ENCODE measurements at regions not wholly inside any gene's neighbourhood (a gene's known extent, or its start where the extent isn't known, plus 50 kb on each side); places are given as distances from the start of the nearest gene placed in this dataset.
"Not testable (repeated sequence)": the region's sequence is repeated elsewhere in the genome, so short reads cannot be mapped to it uniquely, and the experiment has no call there.

DNA sequence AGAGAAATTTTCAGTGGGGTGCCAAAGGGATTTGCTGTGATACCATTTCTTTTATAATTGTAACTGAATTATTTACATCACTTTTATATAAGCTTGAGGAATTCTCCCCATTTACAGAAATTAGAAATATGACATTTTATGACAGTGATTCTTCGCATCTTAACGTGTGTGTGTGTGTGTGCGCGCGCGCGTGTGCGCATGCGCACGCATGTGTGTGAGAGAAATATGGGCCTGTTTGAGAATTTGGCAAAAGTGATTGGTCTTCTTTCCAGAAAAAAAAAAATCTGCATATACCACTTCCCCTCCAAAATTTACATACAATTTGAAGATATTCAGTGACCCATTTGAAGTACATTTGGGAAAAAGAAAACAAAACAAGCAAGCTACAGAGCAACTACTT is 190.7 kb upstream of the PDE4D start:
- no peak overlapping the region for H3K27ac Mint-ChIP-seq
- H3K4me1 Mint-ChIP-seq, result no peaks in the 10 kb centered on the region
- CTCF ChIA-PET, result interaction anchor here (0.6 kb wide), 1 partner anchor 98 kb away, joined by 3 read pairs; no protein-coding TSS in a partner anchor
- H3K4me3 Mint-ChIP-seq, result no peak overlapping the region
- H3K36me3 Mint-ChIP-seq (ENCODE audit: low read depth), result no peaks in the 10 kb centered on the region
- peaks cover 10% of the 10 kb centered on the region for H3K9me3 Mint-ChIP-seq
- H3K27me3 Mint-ChIP-seq, result no peaks in the 10 kb centered on the region
- POLR2A ChIA-PET, result no interaction called here
- DNase-seq, result no peak

DNA sequence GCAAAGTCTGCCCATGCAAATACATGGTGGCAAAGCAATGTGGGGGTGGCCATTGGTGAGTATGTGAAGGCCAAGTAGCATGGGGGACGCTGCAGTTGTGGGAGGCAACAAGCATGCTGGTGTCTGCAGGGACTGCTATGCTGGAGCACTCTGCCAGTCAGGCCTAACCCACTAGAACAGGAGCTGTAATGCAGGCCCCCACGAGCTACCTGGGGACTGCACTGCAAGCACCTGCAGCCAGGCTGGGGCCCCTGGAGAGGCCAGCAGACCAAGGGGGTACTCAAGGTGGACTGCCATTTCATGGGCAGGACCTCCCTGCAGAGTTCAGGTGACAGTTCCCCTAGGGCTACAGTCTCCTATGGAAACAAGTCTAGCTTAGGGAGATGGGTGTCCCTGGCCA is 183.8 kb upstream of the PDE4D start:
- ChIA-PET CTCF (no interaction called here), POLR2A (no interaction called here)
- Mint-ChIP-seq H3K4me1 (no peaks in the 10 kb centered on the region), H3K27ac (no peak overlapping the region), H3K36me3 (ENCODE audit: low read depth) (no peaks in the 10 kb centered on the region), H3K4me3 (no peak overlapping the region), H3K9me3 (peaks cover 13% of the 10 kb centered on the region), H3K27me3 (no peaks in the 10 kb centered on the region)
- no peak for DNase-seq

DNA sequence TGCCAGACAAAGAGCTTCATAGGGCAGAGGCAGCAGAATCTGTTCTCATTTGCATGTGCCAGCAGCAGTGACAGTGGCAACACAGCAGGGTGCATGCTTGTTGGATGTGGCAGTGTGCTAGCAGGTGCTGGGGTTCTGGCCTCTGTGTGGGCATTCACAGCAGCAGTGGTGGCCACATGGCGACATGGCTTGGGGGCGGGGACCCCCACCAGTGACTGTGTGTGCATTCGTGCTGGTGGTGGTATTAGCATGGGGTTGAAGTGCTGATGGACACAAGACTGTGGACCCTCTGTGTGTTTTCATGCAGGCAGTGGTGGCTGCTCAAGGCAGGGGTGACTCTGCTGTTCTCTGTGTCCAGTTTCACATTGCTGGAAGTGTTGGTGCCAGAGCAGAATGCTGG is 183.2 kb upstream of the PDE4D start:
- no peaks in the 10 kb centered on the region for H3K27me3 Mint-ChIP-seq
- H3K27ac Mint-ChIP-seq, result no peak overlapping the region
- H3K9me3 Mint-ChIP-seq, result peaks cover 13% of the 10 kb centered on the region
- H3K36me3 Mint-ChIP-seq (ENCODE audit: low read depth), result no peaks in the 10 kb centered on the region
- CTCF ChIA-PET, result no interaction called here
- POLR2A ChIA-PET, result no interaction called here
- no peak overlapping the region for H3K4me3 Mint-ChIP-seq
- H3K4me1 Mint-ChIP-seq, result no peaks in the 10 kb centered on the region
- no peak for DNase-seq

DNA sequence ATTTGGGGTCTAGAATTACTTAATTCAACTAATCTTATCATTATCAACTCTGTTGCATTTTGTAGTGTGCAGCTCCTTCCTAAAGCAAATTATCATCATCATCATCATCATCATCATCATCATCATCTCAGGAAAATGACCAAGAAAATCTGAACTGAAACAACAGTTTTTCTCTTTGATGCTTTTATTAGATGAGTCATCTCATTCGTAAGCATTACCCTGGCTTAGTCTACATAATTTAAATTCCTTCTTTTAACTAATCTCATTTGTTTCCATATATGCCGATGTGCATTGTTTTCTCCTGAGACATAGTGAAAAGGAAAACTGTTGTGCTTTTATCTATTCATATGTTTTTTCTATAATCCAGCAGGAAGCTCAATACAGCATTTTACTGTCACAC is 173.0 kb upstream of the PDE4D start:
- no peaks in the 10 kb centered on the region for H3K4me1 Mint-ChIP-seq
- no peak overlapping the region for H3K4me3 Mint-ChIP-seq
- H3K36me3 Mint-ChIP-seq (ENCODE audit: low read depth), result no peaks in the 10 kb centered on the region
- CTCF ChIA-PET, result no interaction called here
- H3K9me3 Mint-ChIP-seq, result peaks cover 3% of the 10 kb centered on the region
- no peak for DNase-seq
- no peaks in the 10 kb centered on the region for H3K27me3 Mint-ChIP-seq
- POLR2A ChIA-PET, result no interaction called here
- no peak overlapping the region for H3K27ac Mint-ChIP-seq

DNA sequence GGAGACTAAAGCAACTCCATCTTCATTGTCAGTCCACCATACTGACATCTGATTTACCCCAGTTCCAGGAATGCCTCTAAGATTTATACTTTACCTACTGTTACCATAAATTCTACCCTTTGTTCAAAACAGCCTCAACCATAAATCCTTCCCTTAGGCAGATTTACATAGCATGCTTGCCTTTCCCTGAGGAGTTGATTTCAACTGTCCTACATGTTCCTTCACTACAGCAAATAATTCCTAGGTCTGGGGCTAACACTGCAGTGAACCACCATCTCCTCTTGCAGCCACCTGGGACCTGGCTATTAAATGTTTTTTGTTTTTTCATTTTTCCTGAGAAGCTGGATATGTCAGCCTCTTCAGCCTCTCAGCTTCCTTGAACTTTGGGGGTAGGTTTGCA is 166.9 kb upstream of the PDE4D start:
- Mint-ChIP-seq H3K4me3 (no peak overlapping the region), H3K27me3 (no peaks in the 10 kb centered on the region), H3K4me1 (no peaks in the 10 kb centered on the region), H3K27ac (no peak overlapping the region), H3K9me3 (peaks cover 3% of the 10 kb centered on the region), H3K36me3 (ENCODE audit: low read depth) (no peaks in the 10 kb centered on the region)
- DNase-seq, result no peak
- POLR2A ChIA-PET, result no interaction called here
- CTCF ChIA-PET, result no interaction called here

DNA sequence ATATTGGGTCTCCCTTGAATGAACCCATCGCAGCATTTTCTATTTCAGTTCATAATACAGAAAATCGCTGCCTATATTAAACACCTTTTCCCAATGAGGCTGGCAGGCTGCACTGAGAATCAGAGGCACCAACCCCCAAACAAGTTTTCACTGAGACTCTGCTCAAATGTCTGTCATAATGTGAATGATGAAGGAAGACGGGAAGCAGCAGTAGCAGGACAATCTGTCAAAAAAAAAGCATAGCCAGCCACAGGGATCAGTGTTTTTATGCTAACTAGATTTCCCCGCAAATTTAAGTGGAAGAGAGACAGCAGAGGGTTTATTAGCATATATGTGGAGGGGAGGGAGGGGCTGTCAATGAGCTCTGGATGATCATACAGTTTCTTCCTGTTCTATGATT is 162.7 kb upstream of the PDE4D start:
- no peaks in the 10 kb centered on the region for H3K9me3 Mint-ChIP-seq
- CTCF ChIA-PET, result no interaction called here
- no peaks in the 10 kb centered on the region for H3K36me3 Mint-ChIP-seq (ENCODE audit: low read depth)
- H3K27ac Mint-ChIP-seq, result no peak overlapping the region
- H3K4me3 Mint-ChIP-seq, result no peak overlapping the region
- H3K4me1 Mint-ChIP-seq, result no peaks in the 10 kb centered on the region
- DNase-seq, result no peak
- POLR2A ChIA-PET, result no interaction called here
- H3K27me3 Mint-ChIP-seq, result no peaks in the 10 kb centered on the region

DNA sequence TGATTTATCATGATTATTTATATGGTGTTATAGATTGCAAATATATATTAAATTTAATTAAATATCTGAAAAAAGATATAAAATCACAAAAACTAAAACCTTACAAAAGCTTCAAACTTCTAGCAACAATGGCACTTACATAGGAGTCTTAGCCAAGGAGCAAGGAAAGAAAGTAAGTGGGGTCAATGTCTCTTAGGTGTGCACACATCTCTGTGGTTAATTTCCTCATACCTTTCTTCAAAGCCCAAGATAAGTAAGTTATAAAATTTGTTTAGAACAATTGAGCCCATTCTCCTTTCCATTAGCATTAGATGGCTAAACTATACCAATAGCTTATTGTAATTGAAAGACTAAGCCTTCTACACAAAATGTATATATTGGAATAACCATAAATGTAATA is 161.6 kb upstream of the PDE4D start:
- CTCF ChIA-PET, result no interaction called here
- Mint-ChIP-seq H3K27ac (no peak overlapping the region), H3K27me3 (no peaks in the 10 kb centered on the region), H3K4me1 (no peaks in the 10 kb centered on the region), H3K4me3 (no peak overlapping the region), H3K36me3 (ENCODE audit: low read depth) (no peaks in the 10 kb centered on the region), H3K9me3 (peaks cover under 1% of the 10 kb centered on the region)
- POLR2A ChIA-PET, result no interaction called here
- DNase-seq, result no peak

DNA sequence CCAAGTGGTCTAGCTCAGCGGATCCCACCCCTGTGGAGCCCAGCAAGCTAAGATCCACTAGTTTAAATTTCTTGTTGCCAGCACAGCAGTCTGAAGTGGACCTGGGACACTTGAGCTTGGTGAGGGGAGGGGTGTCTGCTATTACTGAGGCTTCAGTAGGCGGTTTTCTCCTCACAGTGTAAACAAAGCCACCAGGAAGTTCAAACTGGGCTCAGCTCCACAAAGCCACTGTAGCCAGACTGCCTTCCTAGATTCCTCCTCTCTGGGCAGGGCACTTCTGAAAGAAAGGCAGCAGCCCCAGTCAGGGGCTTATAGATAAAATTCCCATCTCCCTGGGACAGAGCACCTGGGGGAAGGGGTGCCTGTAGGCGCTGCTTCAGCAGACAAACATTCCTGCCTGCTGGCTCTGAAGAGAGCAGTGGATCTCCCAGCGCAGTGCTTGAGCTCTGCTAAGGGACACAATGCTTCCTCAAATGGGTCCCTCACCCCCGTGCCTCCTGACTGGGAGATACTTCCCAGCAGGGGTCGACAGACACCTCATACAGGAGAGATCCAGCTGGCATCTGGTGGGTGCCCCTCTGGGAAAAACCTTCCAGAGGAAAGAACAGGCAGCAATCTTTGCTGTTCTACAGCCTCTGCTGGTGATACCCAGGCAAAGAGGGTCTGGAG is 148.6 kb upstream of the PDE4D start:
- POLR2A ChIA-PET; H3K36me3 Mint-ChIP-seq (ENCODE audit: low read depth); H3K27me3 Mint-ChIP-seq; DNase-seq; H3K9me3 Mint-ChIP-seq; CTCF ChIA-PET; H3K4me1 Mint-ChIP-seq; H3K27ac Mint-ChIP-seq; H3K4me3 Mint-ChIP-seq: not testable (repeated sequence)

DNA sequence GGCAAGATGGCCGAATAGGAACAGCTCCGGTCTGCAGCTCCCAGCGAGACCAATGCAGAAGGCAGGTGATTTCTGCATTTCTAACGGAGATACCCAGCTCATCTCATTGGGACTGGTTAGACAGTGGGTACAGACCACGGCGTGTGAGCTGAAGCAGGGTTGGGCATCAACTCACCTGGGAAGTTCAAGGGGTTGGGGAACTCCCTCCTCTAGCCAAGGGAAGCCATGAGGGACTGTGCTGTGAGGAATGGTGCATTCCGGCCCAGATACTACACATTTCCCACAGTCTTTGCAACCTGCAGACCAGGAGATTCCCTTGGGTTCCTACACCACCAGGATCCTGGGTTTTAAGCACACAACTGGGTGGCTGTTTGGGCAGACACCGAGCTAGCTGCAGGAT is 148.0 kb upstream of the PDE4D start:
- H3K36me3 Mint-ChIP-seq (ENCODE audit: low read depth); POLR2A ChIA-PET; H3K27ac Mint-ChIP-seq; H3K4me1 Mint-ChIP-seq; H3K27me3 Mint-ChIP-seq; DNase-seq; H3K9me3 Mint-ChIP-seq; H3K4me3 Mint-ChIP-seq; CTCF ChIA-PET: not testable (repeated sequence)

DNA sequence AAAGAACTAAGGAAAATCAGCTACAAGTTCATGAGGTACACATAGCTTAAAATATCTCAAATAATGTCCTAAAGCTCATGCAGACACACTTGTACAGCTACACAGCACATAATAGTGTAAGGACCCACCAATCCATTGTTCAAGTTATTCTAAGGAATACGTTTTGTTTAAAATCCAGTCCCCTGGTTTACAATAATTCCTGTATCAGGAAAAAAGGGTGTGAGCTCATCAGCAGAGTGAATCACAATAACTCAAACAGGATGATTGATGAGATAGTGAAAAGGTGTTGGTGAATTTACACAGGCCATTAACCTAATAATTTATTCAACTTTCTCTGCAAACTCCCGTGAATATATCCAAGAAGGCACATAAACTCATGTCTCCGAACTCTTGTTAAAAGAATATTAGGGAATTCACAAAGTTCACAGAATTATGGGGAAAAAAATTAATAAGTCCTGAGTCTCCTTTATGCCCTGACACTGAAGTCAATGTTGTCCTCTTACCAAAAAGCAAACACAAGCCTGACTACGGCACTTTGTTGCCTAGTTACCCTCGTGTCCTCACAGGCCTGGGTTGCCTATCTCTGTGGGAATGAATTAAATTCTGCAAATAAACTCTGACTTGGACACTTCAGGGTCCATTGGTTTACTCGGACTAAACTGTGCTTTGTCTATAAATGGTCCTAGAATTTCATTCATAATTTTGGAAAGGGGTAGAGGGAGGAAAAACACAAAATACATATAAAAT is 142.8 kb upstream of the PDE4D start:
- no peak overlapping the region for H3K4me3 Mint-ChIP-seq
- H3K36me3 Mint-ChIP-seq (ENCODE audit: low read depth), result no peaks in the 10 kb centered on the region
- H3K27ac Mint-ChIP-seq, result no peak overlapping the region
- POLR2A ChIA-PET, result no interaction called here
- H3K27me3 Mint-ChIP-seq, result no peaks in the 10 kb centered on the region
- no peak for DNase-seq
- CTCF ChIA-PET, result no interaction called here
- peaks cover 6% of the 10 kb centered on the region for H3K9me3 Mint-ChIP-seq
- H3K4me1 Mint-ChIP-seq, result no peaks in the 10 kb centered on the region

DNA sequence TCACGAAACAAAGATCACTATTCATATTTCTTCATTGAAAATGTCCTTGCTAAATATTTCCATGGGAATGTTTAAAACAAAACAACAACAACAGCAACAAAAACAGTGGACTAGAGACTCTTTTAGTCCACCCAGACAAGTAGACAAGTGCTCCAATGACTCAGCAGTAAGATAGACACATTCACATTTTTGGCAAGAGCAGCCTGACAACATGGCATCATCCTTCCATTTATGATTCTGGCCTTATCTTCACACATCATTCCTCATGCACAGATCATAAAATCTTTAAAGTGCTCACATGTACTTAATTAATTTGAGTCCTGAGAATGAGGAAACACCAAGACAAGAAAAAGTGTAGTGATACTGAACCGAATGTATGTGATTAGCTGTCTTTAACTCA is 132.6 kb upstream of the PDE4D start:
- H3K27ac Mint-ChIP-seq, result no peak overlapping the region
- H3K27me3 Mint-ChIP-seq, result no peaks in the 10 kb centered on the region
- H3K4me1 Mint-ChIP-seq, result no peaks in the 10 kb centered on the region
- H3K36me3 Mint-ChIP-seq (ENCODE audit: low read depth), result no peaks in the 10 kb centered on the region
- ChIA-PET POLR2A (no interaction called here), CTCF (no interaction called here)
- H3K4me3 Mint-ChIP-seq, result no peak overlapping the region
- H3K9me3 Mint-ChIP-seq, result no peaks in the 10 kb centered on the region
- no peak for DNase-seq

DNA sequence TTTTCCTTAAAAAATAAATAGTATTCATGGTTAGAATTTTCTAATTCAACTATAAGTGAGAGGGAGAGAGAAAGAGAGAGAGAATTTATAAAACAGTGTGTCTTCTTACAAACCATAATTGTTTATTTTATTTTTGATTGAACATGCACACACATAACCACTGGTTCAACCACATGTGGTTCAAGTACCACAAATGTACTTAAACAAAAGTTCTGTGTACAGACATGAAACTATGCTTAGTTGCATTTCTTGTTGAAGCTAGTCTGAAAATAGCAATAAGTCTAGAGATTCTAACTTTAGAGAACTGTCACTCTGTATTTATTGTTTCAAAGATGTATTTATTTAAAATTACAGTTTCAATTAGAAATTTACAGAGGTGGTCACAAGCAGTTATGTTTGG is 130.6 kb upstream of the PDE4D start:
- CTCF ChIA-PET, result no interaction called here
- POLR2A ChIA-PET, result no interaction called here
- Mint-ChIP-seq H3K27me3 (no peaks in the 10 kb centered on the region), H3K4me3 (no peak overlapping the region), H3K9me3 (no peaks in the 10 kb centered on the region), H3K36me3 (ENCODE audit: low read depth) (no peaks in the 10 kb centered on the region), H3K4me1 (no peaks in the 10 kb centered on the region), H3K27ac (no peak overlapping the region)
- no peak for DNase-seq

DNA sequence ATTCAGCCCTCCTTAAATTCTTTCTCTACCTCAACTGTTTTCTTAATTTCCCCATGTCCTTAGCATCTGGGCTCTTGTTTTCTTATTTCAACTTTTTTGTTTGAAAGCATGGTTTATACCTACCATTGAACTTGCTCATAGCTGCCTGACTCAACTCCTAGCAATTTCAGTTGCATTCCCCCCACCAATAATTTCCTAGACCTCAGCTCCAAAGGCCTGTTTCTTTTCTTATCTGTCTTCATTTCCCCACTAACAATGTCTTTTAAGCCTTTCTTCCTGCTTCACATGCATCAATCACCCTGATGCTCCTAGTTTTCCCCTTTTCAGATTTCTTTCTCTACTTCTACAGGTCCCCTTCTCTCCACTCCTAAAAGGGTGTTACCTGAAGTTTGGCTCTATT is 129.7 kb upstream of the PDE4D start:
- H3K36me3 Mint-ChIP-seq (ENCODE audit: low read depth), result no peaks in the 10 kb centered on the region
- no peaks in the 10 kb centered on the region for H3K27me3 Mint-ChIP-seq
- no peaks in the 10 kb centered on the region for H3K9me3 Mint-ChIP-seq
- ChIA-PET POLR2A (no interaction called here), CTCF (no interaction called here)
- no peak for DNase-seq
- H3K4me3 Mint-ChIP-seq, result no peak overlapping the region
- no peaks in the 10 kb centered on the region for H3K4me1 Mint-ChIP-seq
- H3K27ac Mint-ChIP-seq, result no peak overlapping the region

DNA sequence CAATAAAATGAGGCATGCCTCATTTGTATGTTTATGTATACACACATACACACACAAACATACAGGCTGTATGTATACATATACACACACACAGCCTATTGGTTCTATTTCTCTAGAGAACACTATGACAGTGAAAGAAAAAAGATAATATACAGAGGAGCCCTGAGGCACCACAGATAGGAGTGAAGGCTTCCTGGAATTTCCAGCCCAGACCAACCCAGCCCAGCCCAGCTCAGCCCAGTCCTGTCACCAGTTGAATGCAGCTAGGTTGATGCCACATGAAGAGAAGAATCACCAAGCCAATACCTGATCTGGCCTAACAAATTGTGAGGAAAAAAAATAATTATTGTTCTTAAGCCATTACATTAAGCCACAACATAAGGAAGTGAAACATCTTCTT is 126.9 kb upstream of the PDE4D start:
- Mint-ChIP-seq H3K4me1 (no peaks in the 10 kb centered on the region), H3K4me3 (no peak overlapping the region), H3K36me3 (ENCODE audit: low read depth) (no peaks in the 10 kb centered on the region), H3K27me3 (no peaks in the 10 kb centered on the region), H3K27ac (no peak overlapping the region), H3K9me3 (no peaks in the 10 kb centered on the region)
- CTCF ChIA-PET, result no interaction called here
- DNase-seq, result no peak
- POLR2A ChIA-PET, result no interaction called here

All from activated CD4-positive, alpha-beta T cell treated with anti-CD3 and anti-CD28 coated beads, Interleukin-2, amount 10 ng/mL, durations not matched to agents 7 days and 5 days (primary cell).